Endothelial cell of umbilical vein (primary cell): ENCODE measurements at regions not wholly inside any gene's neighbourhood (a gene's known extent, or its start where the extent isn't known, plus 50 kb on each side); places are given as distances from the start of the nearest gene placed in this dataset.

ENCODE experiments used
- BruUV-seq: library from RNA; stranded (reverse); fragments of 400-500 nt; replicated peaks from 2 replicates; lab custom pipeline; 2021; lab: Mats Ljungman, UMichigan
- CTCF ChIA-PET: fragments of 300-600, 350-600 bp; sonication (Branson Sonifier 250); formaldehyde crosslinking; loops from one replicate; lab custom pipeline; 2021; ENCODE audit warnings: antibody characterized with exemption, inconsistent platforms; lab: Charles Lee
- POLR2A ChIA-PET: fragments of 300-600, 350-600 bp; sonication (Branson Sonifier 250); formaldehyde crosslinking; loops from one replicate; lab custom pipeline; 2021; ENCODE audit warnings: antibody characterized with exemption, inconsistent platforms; lab: Charles Lee
- DNase-seq: peaks from one replicate; pipeline ENCODE4 v3.0.0-alpha.2; 2011; ENCODE audit warnings: low read depth, low spot score
- FAIRE-seq: peaks from 2 replicates; lab custom pipeline; 2011; peaks lifted over from hg19 to GRCh38; lab: Jason Lieb, UNC
- H2AFZ ChIP-seq: 2 replicates; pipeline ENCODE4 v1.6.0; 2012; ENCODE audit warnings: low read depth, low read length, control low read depth, inconsistent platforms
- H3K27ac ChIP-seq: 2 replicates; pipeline ENCODE4 v1.5.1; 2011; ENCODE audit warnings: low read depth, mild to moderate bottlenecking, control low read depth, low read length, moderate library complexity; ENCODE audit not compliant: insufficient read depth
- H3K27me3 ChIP-seq, 2 experiments: 2 replicates each; pipeline versions ENCODE4 v1.6.0 to v1.6.1; 2011; ENCODE audit warnings: low read length in 2 of 2, mixed read lengths in 1 of 2; ENCODE audit not compliant: control insufficient read depth in 2 of 2, insufficient read depth in 2 of 2
- H3K36me3 ChIP-seq, 2 experiments: 2 replicates in 1 of 2; 3 replicates in 1 of 2; pipeline ENCODE4 v1.5.1; 2011; ENCODE audit warnings: low read length in 2 of 2, mild to moderate bottlenecking in 1 of 2, moderate library complexity in 1 of 2; ENCODE audit not compliant: control insufficient read depth in 2 of 2, insufficient read depth in 2 of 2; ENCODE audit errors: extremely low read depth in 1 of 2
- H3K4me1 ChIP-seq: 3 replicates; pipeline ENCODE4 v1.5.1; 2011; ENCODE audit warnings: mild to moderate bottlenecking, low read length; ENCODE audit not compliant: control insufficient read depth, insufficient read depth; ENCODE audit errors: extremely low read depth
- H3K4me2 ChIP-seq: 2 replicates; pipeline ENCODE4 v1.6.1; 2011; ENCODE audit warnings: low read length, control low read depth, mixed read lengths; ENCODE audit not compliant: insufficient read depth
- H3K4me3 ChIP-seq, 3 experiments: fragments of 200-600 bp in 1 of 3; sonication (generic), shearing (Covaris generic) in 1 of 3; replicated peaks in 1 of 3; 2 replicates each; pipeline ENCODE4 v1.5.1; 2011 to 2016; ENCODE audit warnings: control low read depth in 3 of 3, low read length in 3 of 3, mild to moderate bottlenecking in 2 of 3, inconsistent platforms in 1 of 3, low read depth in 1 of 3, moderate library complexity in 1 of 3; ENCODE audit not compliant: insufficient read depth in 1 of 3
- H3K79me2 ChIP-seq: 2 replicates; pipeline ENCODE4 v1.6.0; 2012; ENCODE audit warnings: low read length, inconsistent platforms; ENCODE audit not compliant: control insufficient read depth, insufficient read depth
- H3K9ac ChIP-seq: replicated peaks from 2 replicates; pipeline ENCODE3; 2011; ENCODE audit warnings: low read length, control low read depth; ENCODE audit not compliant: insufficient read depth; ENCODE audit errors: extremely low read depth
- H3K9me1 ChIP-seq: replicated peaks from 3 replicates; pipeline ENCODE4 v1.6.0; 2011; ENCODE audit warnings: mild to moderate bottlenecking, low read length; ENCODE audit not compliant: control insufficient read depth, insufficient read depth; ENCODE audit errors: extremely low read depth
- H3K9me3 ChIP-seq: replicated peaks from 2 replicates; pipeline ENCODE4 v1.5.1; 2012; ENCODE audit warnings: low read length, inconsistent platforms; ENCODE audit not compliant: control insufficient read depth, insufficient read depth
- H4K20me1 ChIP-seq: replicated peaks from 2 replicates; pipeline ENCODE3; 2011; ENCODE audit warnings: mild to moderate bottlenecking, low read length; ENCODE audit not compliant: control insufficient read depth, insufficient read depth; ENCODE audit errors: extremely low read depth
- CTCF ChIP-seq, 2 donors: IDR thresholded peaks; 1 replicate in 1 of 2; 2 replicates in 1 of 2; pipeline ENCODE4 v1.5.1; 2011; ENCODE audit warnings: low read length in 2 of 2, mild to moderate bottlenecking in 2 of 2, moderate library complexity in 2 of 2, control low read depth in 1 of 2, inconsistent platforms in 1 of 2, low read depth in 1 of 2; ENCODE audit not compliant: insufficient read depth in 1 of 2; ENCODE audit errors: extremely low read depth in 1 of 2
- EZH2 ChIP-seq: IDR thresholded peaks from 2 replicates; pipeline ENCODE4 v1.6.1; 2012; ENCODE audit warnings: borderline replicate concordance, low read depth, mild to moderate bottlenecking, moderate library complexity, low read length, inconsistent platforms; ENCODE audit not compliant: severe bottlenecking
- FOS ChIP-seq: IDR thresholded peaks from 2 replicates; pipeline ENCODE4 v1.6.1; 2011; ENCODE audit warnings: mild to moderate bottlenecking, low read length, moderate library complexity, borderline replicate concordance; ENCODE audit not compliant: insufficient read depth
- GATA2 ChIP-seq: IDR thresholded peaks from 2 replicates; pipeline ENCODE4 v1.7.0; 2011; ENCODE audit warnings: low read depth, mild to moderate bottlenecking, moderate library complexity, mixed read lengths, low read length; ENCODE audit not compliant: insufficient read length, insufficient read depth
- JUN ChIP-seq: IDR thresholded peaks from 2 replicates; pipeline ENCODE4 v1.6.1; 2011; ENCODE audit warnings: borderline replicate concordance, low read depth; ENCODE audit not compliant: insufficient read length, insufficient read depth
- MAX ChIP-seq: IDR thresholded peaks from 2 replicates; pipeline ENCODE4 v1.6.1; 2011; ENCODE audit not compliant: insufficient read depth, insufficient read length
- MYC ChIP-seq: IDR thresholded peaks from one replicate; pipeline ENCODE4 v1.6.1; 2011; ENCODE audit warnings: mild to moderate bottlenecking, low read depth, low read length
- POLR2A ChIP-seq: IDR thresholded peaks from 2 replicates; pipeline ENCODE4 v1.6.1; 2012; ENCODE audit warnings: low read depth, mild to moderate bottlenecking, control low read depth, low read length
- POLR2AphosphoS5 ChIP-seq: IDR thresholded peaks from 2 replicates; pipeline ENCODE4 v1.6.1; 2012; ENCODE audit warnings: low read depth, mild to moderate bottlenecking, control low read depth, low read length, moderate library complexity; ENCODE audit not compliant: insufficient read depth
- dilution Hi-C: fragments of 300-500 bp; cut with MboI; formaldehyde crosslinking; loops from one replicate; pipeline ENCODE4 v1.15.0; 2019; ENCODE audit warnings: low sequenced_read_pairs; ENCODE audit not compliant: extremely low pct_ligation_motif_present
- intact Hi-C: fragments of 100-400 bp; cut with micrococcal nuclease; formaldehyde crosslinking; loops from one replicate; pipeline ENCODE4 v1.10.0; 2022

DNA sequence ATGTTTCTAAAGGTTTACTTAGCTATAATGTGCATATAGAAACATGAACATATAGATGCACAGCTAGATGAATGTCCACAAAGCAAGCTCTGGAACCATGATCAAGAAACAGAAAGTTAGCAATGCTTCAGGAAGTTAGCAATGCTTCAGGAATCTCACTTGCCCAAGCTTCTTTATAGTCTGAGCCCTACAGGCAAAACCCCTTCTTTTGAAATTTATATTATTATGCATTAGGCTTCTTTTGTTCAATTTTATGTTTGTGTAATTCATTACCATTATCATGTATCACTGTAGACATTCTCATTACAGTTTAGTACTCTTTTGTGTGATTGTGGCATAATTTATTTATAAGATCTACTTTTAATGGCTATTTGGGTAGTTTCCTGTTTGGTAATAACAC lies 286.4 kb upstream of the BCHE start:
- Histone ChIP-seq H3K36me3 (no peaks in the 10 kb centered on the region), H2AFZ (no peak overlapping the region), H3K79me2 (no peaks in the 10 kb centered on the region), H4K20me1 (no peaks in the 10 kb centered on the region), H3K9me1 (no peaks in the 10 kb centered on the region), H3K4me3 (no peak overlapping the region), H3K9me3 (no peaks in the 10 kb centered on the region), H3K4me2 (no peak overlapping the region), H3K27ac (no peak overlapping the region), H3K9ac (no peak overlapping the region), H3K4me1 (no peaks in the 10 kb centered on the region), H3K27me3 (no peaks in the 10 kb centered on the region)
- DNase-seq: no peak
- BruUV-seq: no TSS peak
- dilution Hi-C loops (no loop called here), intact Hi-C loops (no loop called here)
- FAIRE-seq: no peak
- POLR2A ChIA-PET: no interaction called here
- TF ChIP-seq POLR2AphosphoS5 (no peak), FOS (no peak), CTCF (IDR thresholded peaks at IDR 0.05; ENCODE audit: extremely low read depth in 1 of 2, insufficient read depth in 1 of 2, low read depth in 1 of 2, low read length in 2 of 2) (no peak), JUN (no peak), POLR2A (no peak), MYC (no peak), MAX (no peak), EZH2 (no peak), GATA2 (no peak)
- CTCF ChIA-PET: no interaction called here
